ENCODE measurements at regions not wholly inside any gene's neighbourhood (a gene's known extent, or its start where the extent isn't known, plus 50 kb on each side); places are given as distances from the start of the nearest gene placed in this dataset.

DNA sequence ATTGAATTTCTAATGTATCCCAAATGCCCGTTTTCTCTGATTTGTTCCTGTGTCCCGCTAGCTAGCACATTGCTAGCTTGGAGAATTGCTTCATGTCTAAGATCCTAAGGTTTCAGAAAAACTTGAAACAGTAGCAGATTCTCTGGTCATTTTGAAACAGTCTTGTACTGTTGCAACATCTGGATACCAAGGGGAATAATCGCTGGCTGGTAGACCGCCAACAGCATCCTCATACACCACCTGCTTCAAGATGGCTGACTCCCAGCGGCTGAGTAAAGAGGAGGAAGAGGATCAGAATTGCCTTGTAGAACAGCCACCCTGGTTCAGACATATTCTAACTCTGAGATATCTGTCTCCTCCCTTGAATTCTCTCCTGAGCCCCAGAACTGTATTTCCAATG, 226.7 kb upstream of the ELAC2 start:
- Histone ChIP-seq H3K9me1 (replicated peaks; ENCODE audit: control insufficient read depth, extremely low read depth, insufficient read depth, low read length) (no peaks in the 10 kb centered on the region), H3K9me3 (replicated peaks; ENCODE audit: control insufficient read depth, insufficient read depth, low read length) (no peaks in the 10 kb centered on the region), H3K36me3 (ENCODE audit: control insufficient read depth in 2 of 2, extremely low read depth in 1 of 2, insufficient read depth in 2 of 2, low read length in 2 of 2) (no peaks in the 10 kb centered on the region), H3K27ac (ENCODE audit: insufficient read depth, low read depth, low read length) (no peak overlapping the region), H3K4me2 (ENCODE audit: insufficient read depth, low read length) (no peak overlapping the region), H3K9ac (replicated peaks; ENCODE audit: extremely low read depth, insufficient read depth, low read length) (no peak overlapping the region), H4K20me1 (replicated peaks; ENCODE audit: control insufficient read depth, extremely low read depth, insufficient read depth, low read length) (no peaks in the 10 kb centered on the region), H2AFZ (ENCODE audit: low read depth, low read length) (no peak overlapping the region), H3K4me1 (ENCODE audit: control insufficient read depth, extremely low read depth, insufficient read depth, low read length) (no peaks in the 10 kb centered on the region), H3K4me3 (replicated peaks in 1 of 3; ENCODE audit: insufficient read depth in 1 of 3, low read depth in 1 of 3, low read length in 3 of 3) (no peak overlapping the region), H3K27me3 (ENCODE audit: control insufficient read depth in 2 of 2, insufficient read depth in 2 of 2, low read length in 2 of 2) (no peaks in the 10 kb centered on the region), H3K79me2 (ENCODE audit: control insufficient read depth, insufficient read depth, low read length) (no peaks in the 10 kb centered on the region)
- BruUV-seq (replicated peaks): no TSS peak
- ChIA-PET CTCF (no interaction called here), POLR2A (no interaction called here)
- dilution Hi-C loops (cut with MboI; ENCODE audit: extremely low pct_ligation_motif_present, low sequenced_read_pairs) (no loop called here), intact Hi-C loops (cut with micrococcal nuclease) (no loop called here)
- DNase-seq (ENCODE audit: low read depth, low spot score) (no peak), FAIRE-seq (no peak)
- TF ChIP-seq GATA2 (IDR thresholded peaks at IDR 0.05; ENCODE audit: insufficient read depth, insufficient read length, low read depth, low read length): no peak

GRCh38 chr17:13243585-13243984, 225.8 kb upstream of the ELAC2 start:
- no peak for TF ChIP-seq MYC (IDR thresholded peaks at IDR 0.05; ENCODE audit: low read depth, low read length)
- TF ChIP-seq, protein P1, sequence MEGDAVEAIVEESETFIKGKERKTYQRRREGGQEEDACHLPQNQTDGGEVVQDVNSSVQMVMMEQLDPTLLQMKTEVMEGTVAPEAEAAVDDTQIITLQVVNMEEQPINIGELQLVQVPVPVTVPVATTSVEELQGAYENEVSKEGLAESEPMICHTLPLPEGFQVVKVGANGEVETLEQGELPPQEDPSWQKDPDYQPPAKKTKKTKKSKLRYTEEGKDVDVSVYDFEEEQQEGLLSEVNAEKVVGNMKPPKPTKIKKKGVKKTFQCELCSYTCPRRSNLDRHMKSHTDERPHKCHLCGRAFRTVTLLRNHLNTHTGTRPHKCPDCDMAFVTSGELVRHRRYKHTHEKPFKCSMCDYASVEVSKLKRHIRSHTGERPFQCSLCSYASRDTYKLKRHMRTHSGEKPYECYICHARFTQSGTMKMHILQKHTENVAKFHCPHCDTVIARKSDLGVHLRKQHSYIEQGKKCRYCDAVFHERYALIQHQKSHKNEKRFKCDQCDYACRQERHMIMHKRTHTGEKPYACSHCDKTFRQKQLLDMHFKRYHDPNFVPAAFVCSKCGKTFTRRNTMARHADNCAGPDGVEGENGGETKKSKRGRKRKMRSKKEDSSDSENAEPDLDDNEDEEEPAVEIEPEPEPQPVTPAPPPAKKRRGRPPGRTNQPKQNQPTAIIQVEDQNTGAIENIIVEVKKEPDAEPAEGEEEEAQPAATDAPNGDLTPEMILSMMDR (IDR thresholded peaks at IDR 0.05; ENCODE audit: extremely low read depth in 1 of 2, insufficient read depth in 1 of 2, low read depth in 1 of 2, low read length in 2 of 2): no peak
- no peak for TF ChIP-seq FOS (IDR thresholded peaks at IDR 0.05; ENCODE audit: borderline replicate concordance, insufficient read depth, low read length)
- TF ChIP-seq EZH2 (IDR thresholded peaks at IDR 0.05; ENCODE audit: borderline replicate concordance, low read depth, low read length, severe bottlenecking): no peak
- no peak for TF ChIP-seq JUN (IDR thresholded peaks at IDR 0.05; ENCODE audit: borderline replicate concordance, insufficient read depth, insufficient read length, low read depth)
- no peak for TF ChIP-seq GATA2 (IDR thresholded peaks at IDR 0.05; ENCODE audit: insufficient read depth, insufficient read length, low read depth, low read length)
- TF ChIP-seq POLR2AphosphoS5 (IDR thresholded peaks at IDR 0.05; ENCODE audit: insufficient read depth, low read depth, low read length): no peak
- TF ChIP-seq POLR2A (IDR thresholded peaks at IDR 0.05; ENCODE audit: low read depth, low read length): no peak
- TF ChIP-seq MAX (IDR thresholded peaks at IDR 0.05; ENCODE audit: insufficient read depth, insufficient read length): no peak
- dilution Hi-C loops (cut with MboI; ENCODE audit: extremely low pct_ligation_motif_present, low sequenced_read_pairs): no loop called here
- CTCF ChIA-PET: no interaction called here

More at GRCh38 chr17:13243585-13243984, 225.8 kb upstream of the ELAC2 start:
- Histone ChIP-seq H3K4me2 (ENCODE audit: insufficient read depth, low read length) (no peak overlapping the region), H3K27ac (ENCODE audit: insufficient read depth, low read depth, low read length) (no peak overlapping the region), H3K27me3 (ENCODE audit: control insufficient read depth in 2 of 2, insufficient read depth in 2 of 2, low read length in 2 of 2) (no peaks in the 10 kb centered on the region), H3K4me3 (replicated peaks in 1 of 3; ENCODE audit: insufficient read depth in 1 of 3, low read depth in 1 of 3, low read length in 3 of 3) (no peak overlapping the region), H3K79me2 (ENCODE audit: control insufficient read depth, insufficient read depth, low read length) (no peaks in the 10 kb centered on the region), H3K4me1 (ENCODE audit: control insufficient read depth, extremely low read depth, insufficient read depth, low read length) (no peaks in the 10 kb centered on the region), H3K9me1 (replicated peaks; ENCODE audit: control insufficient read depth, extremely low read depth, insufficient read depth, low read length) (no peaks in the 10 kb centered on the region), H2AFZ (ENCODE audit: low read depth, low read length) (no peak overlapping the region), H3K36me3 (ENCODE audit: control insufficient read depth in 2 of 2, extremely low read depth in 1 of 2, insufficient read depth in 2 of 2, low read length in 2 of 2) (no peaks in the 10 kb centered on the region), H4K20me1 (replicated peaks; ENCODE audit: control insufficient read depth, extremely low read depth, insufficient read depth, low read length) (no peaks in the 10 kb centered on the region), H3K9ac (replicated peaks; ENCODE audit: extremely low read depth, insufficient read depth, low read length) (no peak overlapping the region), H3K9me3 (replicated peaks; ENCODE audit: control insufficient read depth, insufficient read depth, low read length) (no peaks in the 10 kb centered on the region)
- POLR2A ChIA-PET: no interaction called here
- DNase-seq (ENCODE audit: low read depth, low spot score) (no peak), FAIRE-seq (no peak)
- no TSS peak for BruUV-seq (replicated peaks)
- intact Hi-C loops (cut with micrococcal nuclease): no loop called here

Measured in endothelial cell of umbilical vein (primary cell).